ENCODE measurements at regions not wholly inside any gene's neighbourhood (a gene's known extent, or its start where the extent isn't known, plus 50 kb on each side); places are given as distances from the start of the nearest gene placed in this dataset.

GRCh38 chr6:43903739-43904290 lies 133.8 kb downstream of the VEGFA start:
- no peak for DNase-seq (ENCODE audit: low read depth)

GRCh38 chr6:43901733-43902230 lies 131.8 kb downstream of the VEGFA start:
- no peak for DNase-seq (ENCODE audit: low read depth)

GRCh38 chr6:43900916-43901732 lies 131.1 kb downstream of the VEGFA start:
- DNase-seq (ENCODE audit: low read depth) = peak; percentile 70

GRCh38 chr6:43900560-43900915 lies 130.5 kb downstream of the VEGFA start:
- DNase-seq (ENCODE audit: low read depth) = no peak

- no peak for DNase-seq (ENCODE audit: low read depth)
These were observed 129.8 kb downstream of the VEGFA start for GRCh38 chr6:43899830-43900229.

GRCh38 chr6:43898358-43899131 lies 128.5 kb downstream of the VEGFA start:
- DNase-seq (ENCODE audit: low read depth) = no peak

GRCh38 chr6:43897571-43898302 lies 127.7 kb downstream of the VEGFA start:
- no peak for DNase-seq (ENCODE audit: low read depth)

GRCh38 chr6:43896329-43897255 lies 126.6 kb downstream of the VEGFA start:
- DNase-seq (ENCODE audit: low read depth) = no peak

GRCh38 chr6:43895656-43896328 lies 125.8 kb downstream of the VEGFA start:
- no peak for DNase-seq (ENCODE audit: low read depth)

- DNase-seq (ENCODE audit: low read depth) = no peak
These were observed 123.1 kb downstream of the VEGFA start for GRCh38 chr6:43893073-43893472.

GRCh38 chr6:43891072-43891870 lies 121.3 kb downstream of the VEGFA start:
- no peak for DNase-seq (ENCODE audit: low read depth)

GRCh38 chr6:43890197-43891062 lies 120.4 kb downstream of the VEGFA start:
- DNase-seq (ENCODE audit: low read depth) = no peak

GRCh38 chr6:43887906-43888683 lies 118.1 kb downstream of the VEGFA start:
- no peak for DNase-seq (ENCODE audit: low read depth)

GRCh38 chr6:43887340-43887858 lies 117.4 kb downstream of the VEGFA start:
- no peak for DNase-seq (ENCODE audit: low read depth)

GRCh38 chr6:43886717-43887339 lies 116.8 kb downstream of the VEGFA start:
- DNase-seq (ENCODE audit: low read depth) = no peak

- DNase-seq (ENCODE audit: low read depth) = no peak
These were observed 116.1 kb downstream of the VEGFA start for GRCh38 chr6:43886067-43886461.

- no peak for DNase-seq (ENCODE audit: low read depth)
These were observed 115.5 kb downstream of the VEGFA start for GRCh38 chr6:43885399-43886066.

Measured in fibroblast of gingiva (primary cell).